HG02571 (cell line): ENCODE measurements at regions not wholly inside any gene's neighbourhood (a gene's known extent, or its start where the extent isn't known, plus 50 kb on each side); places are given as distances from the start of the nearest gene placed in this dataset.
"Not testable (repeated sequence)": the region's sequence is repeated elsewhere in the genome, so short reads cannot be mapped to it uniquely, and the experiment has no call there.

Experiments used
- ATAC-seq: cut with Tn5 transposase; IDR thresholded peaks from one replicate; pipeline ENCODE4 v1.9.1; 2021; ENCODE audit warnings: mild to moderate bottlenecking, moderate library complexity; ENCODE audit not compliant: unreplicated experiment

GRCh38 chr12:82625523-82625922 is 61.2 kb upstream of the TMTC2 start:
- no peak for ATAC-seq

- no peak for ATAC-seq
Observed at GRCh38 chr12:82627799-82628198, 58.9 kb upstream of the TMTC2 start.

- not testable (repeated sequence) for ATAC-seq
Observed at GRCh38 chr12:82634495-82635258, 52.0 kb upstream of the TMTC2 start.

GRCh38 chr12:82635263-82635662 is 51.4 kb upstream of the TMTC2 start:
- ATAC-seq, result no peak
